ENCODE measurements at regions not wholly inside any gene's neighbourhood (a gene's known extent, or its start where the extent isn't known, plus 50 kb on each side); places are given as distances from the start of the nearest gene placed in this dataset.
"Not testable (repeated sequence)": the region's sequence is repeated elsewhere in the genome, so short reads cannot be mapped to it uniquely, and the experiment has no call there.

GRCh38 chr6:113776998-113777397 is 80.1 kb upstream of the MARCKS start:
- H3K27ac Mint-ChIP-seq = no peak overlapping the region
- H3K4me1 Mint-ChIP-seq = peaks cover 9% of the 10 kb centered on the region
- no peaks in the 10 kb centered on the region for H3K27me3 Mint-ChIP-seq (ENCODE audit: low read depth, poor library complexity)
- no peaks in the 10 kb centered on the region for H3K9me3 Mint-ChIP-seq
- no peak for TF ChIP-seq CTCF (IDR thresholded peaks at IDR 0.05)
- H3K4me3 Mint-ChIP-seq = no peak overlapping the region
- H3K36me3 Mint-ChIP-seq (ENCODE audit: low read depth) = no peaks in the 10 kb centered on the region
- DNase-seq = no peak

- H3K4me1 Mint-ChIP-seq = peaks cover 9% of the 10 kb centered on the region
- H3K9me3 Mint-ChIP-seq = no peaks in the 10 kb centered on the region
- H3K36me3 Mint-ChIP-seq (ENCODE audit: low read depth) = no peaks in the 10 kb centered on the region
- no peak overlapping the region for H3K4me3 Mint-ChIP-seq
- H3K27ac Mint-ChIP-seq = no peak overlapping the region
- no peak for TF ChIP-seq CTCF (IDR thresholded peaks at IDR 0.05)
- H3K27me3 Mint-ChIP-seq (ENCODE audit: low read depth, poor library complexity) = no peaks in the 10 kb centered on the region
- DNase-seq = no peak
These were observed 79.5 kb upstream of the MARCKS start for GRCh38 chr6:113777601-113778000.

GRCh38 chr6:113779656-113780055 is 77.5 kb upstream of the MARCKS start:
- no peak for TF ChIP-seq CTCF (IDR thresholded peaks at IDR 0.05)
- no peak overlapping the region for H3K4me3 Mint-ChIP-seq
- H3K27ac Mint-ChIP-seq = peak overlapping the region; percentile 86
- H3K36me3 Mint-ChIP-seq (ENCODE audit: low read depth) = no peaks in the 10 kb centered on the region
- no peaks in the 10 kb centered on the region for H3K27me3 Mint-ChIP-seq (ENCODE audit: low read depth, poor library complexity)
- no peak for DNase-seq
- H3K4me1 Mint-ChIP-seq = peaks cover 5% of the 10 kb centered on the region
- no peaks in the 10 kb centered on the region for H3K9me3 Mint-ChIP-seq

DNA sequence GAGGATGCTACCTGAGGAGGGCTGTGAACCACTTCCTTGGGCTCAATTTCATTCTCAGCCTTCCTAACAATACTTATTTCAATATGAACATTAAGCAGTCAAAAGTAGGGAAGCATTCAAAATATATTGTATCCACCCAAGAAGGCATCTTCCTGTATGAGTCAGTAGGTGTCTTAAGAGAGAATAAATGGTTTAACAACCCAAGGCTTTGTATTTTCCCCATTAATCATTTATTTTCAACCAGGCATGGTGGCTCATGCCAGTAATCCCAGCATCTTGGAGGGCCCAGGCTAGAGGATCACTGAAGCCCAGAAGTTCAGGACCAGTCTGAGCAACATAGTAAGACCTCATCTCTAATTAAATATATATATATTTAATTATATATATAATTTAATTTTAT is 74.5 kb upstream of the MARCKS start:
- no peaks in the 10 kb centered on the region for H3K9me3 Mint-ChIP-seq
- DNase-seq = no peak
- H3K27me3 Mint-ChIP-seq (ENCODE audit: low read depth, poor library complexity) = no peaks in the 10 kb centered on the region
- H3K36me3 Mint-ChIP-seq (ENCODE audit: low read depth) = no peaks in the 10 kb centered on the region
- no peak overlapping the region for H3K4me3 Mint-ChIP-seq
- H3K27ac Mint-ChIP-seq = no peak overlapping the region
- TF ChIP-seq CTCF (IDR thresholded peaks at IDR 0.05) = no peak
- no peaks in the 10 kb centered on the region for H3K4me1 Mint-ChIP-seq

DNA sequence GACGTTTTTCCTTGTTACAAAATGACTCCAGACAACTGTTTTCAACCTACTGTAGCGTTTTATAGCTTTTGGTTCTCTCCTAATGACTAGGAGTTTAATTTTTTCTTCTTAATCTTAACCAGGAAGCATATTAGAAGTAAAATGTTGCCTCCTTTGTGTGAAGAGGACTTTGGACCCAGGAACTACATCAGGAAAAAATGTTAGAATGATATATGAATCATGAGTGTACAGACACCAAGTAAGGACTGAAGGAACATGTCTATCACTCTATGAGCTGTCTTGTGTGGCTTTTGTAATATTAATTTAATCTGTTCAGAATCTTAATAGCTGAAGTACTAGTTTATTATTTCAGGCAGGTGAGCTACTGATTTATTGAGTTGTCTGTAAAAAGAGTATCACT is 71.0 kb upstream of the MARCKS start:
- no peak for DNase-seq
- TF ChIP-seq CTCF (IDR thresholded peaks at IDR 0.05) = no peak
- Mint-ChIP-seq H3K9me3 (no peaks in the 10 kb centered on the region), H3K27ac (no peak overlapping the region), H3K36me3 (ENCODE audit: low read depth) (no peaks in the 10 kb centered on the region), H3K4me3 (no peak overlapping the region), H3K27me3 (ENCODE audit: low read depth, poor library complexity) (no peaks in the 10 kb centered on the region), H3K4me1 (no peaks in the 10 kb centered on the region)

GRCh38 chr6:113788586-113788985 is 68.6 kb upstream of the MARCKS start:
- no peak for DNase-seq
- TF ChIP-seq CTCF (IDR thresholded peaks at IDR 0.05) = no peak
- Mint-ChIP-seq H3K9me3 (no peaks in the 10 kb centered on the region), H3K4me1 (no peaks in the 10 kb centered on the region), H3K4me3 (no peak overlapping the region), H3K27me3 (ENCODE audit: low read depth, poor library complexity) (no peaks in the 10 kb centered on the region), H3K27ac (no peak overlapping the region), H3K36me3 (ENCODE audit: low read depth) (no peaks in the 10 kb centered on the region)

DNA sequence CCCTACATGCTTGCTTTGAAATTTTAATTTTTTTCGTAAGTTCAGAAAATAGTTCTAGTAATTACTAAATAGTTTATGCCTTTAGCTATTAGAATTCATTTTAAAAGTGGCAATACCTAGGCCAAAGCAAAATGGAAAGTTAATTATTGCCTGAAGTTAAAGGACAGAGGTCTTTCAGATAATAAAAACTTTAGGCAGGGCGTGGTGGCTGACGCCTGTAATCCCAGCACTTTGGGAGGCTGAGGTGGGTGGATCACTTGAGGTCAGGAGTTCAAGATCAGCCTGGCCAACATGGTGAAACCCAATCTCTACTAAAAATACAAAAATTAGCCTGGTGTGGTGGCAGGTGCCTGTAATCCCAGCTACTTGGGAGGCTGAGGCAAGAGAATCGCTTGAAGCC is 65.9 kb upstream of the MARCKS start:
- not testable (repeated sequence) for DNase-seq; H3K4me3 Mint-ChIP-seq; H3K27me3 Mint-ChIP-seq (ENCODE audit: low read depth, poor library complexity); H3K9me3 Mint-ChIP-seq; H3K36me3 Mint-ChIP-seq (ENCODE audit: low read depth); H3K4me1 Mint-ChIP-seq; H3K27ac Mint-ChIP-seq

DNA sequence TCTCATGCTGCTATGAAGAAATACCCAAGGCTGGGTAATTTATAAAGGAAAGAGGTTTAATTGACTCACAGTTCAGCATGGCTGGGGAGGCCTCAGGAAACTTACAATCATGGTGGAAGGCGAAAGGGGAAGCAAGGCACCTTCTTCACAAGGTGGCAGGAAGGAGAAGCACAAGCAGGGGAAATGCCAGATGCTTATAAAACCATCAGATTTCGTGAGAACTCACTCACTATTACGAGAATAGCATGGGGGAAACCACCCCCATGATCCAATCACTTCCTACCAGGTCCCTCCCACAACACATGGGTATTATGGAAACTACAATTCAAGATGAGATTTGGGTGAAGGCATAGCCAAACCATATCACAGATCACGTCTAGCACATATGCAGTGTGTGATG is 61.8 kb upstream of the MARCKS start:
- not testable (repeated sequence) for H3K9me3 Mint-ChIP-seq; H3K27me3 Mint-ChIP-seq (ENCODE audit: low read depth, poor library complexity); H3K36me3 Mint-ChIP-seq (ENCODE audit: low read depth); DNase-seq; H3K4me1 Mint-ChIP-seq; H3K27ac Mint-ChIP-seq; H3K4me3 Mint-ChIP-seq

Data from nephron progenitor cell (in vitro differentiated cells).